Kidney (tissue), 13 donors: ENCODE measurements at regions not wholly inside any gene's neighbourhood (a gene's known extent, or its start where the extent isn't known, plus 50 kb on each side); places are given as distances from the start of the nearest gene placed in this dataset.

Experiments used
- DNase-seq, 5 donors: peaks; one replicate each; pipeline ENCODE4 v3.0.0-alpha.2; 2013 to 2020
- FAIRE-seq: peaks from 2 replicates; lab custom pipeline; 2012; peaks lifted over from hg19 to GRCh38; lab: Jason Lieb, UNC
- H3K27ac ChIP-seq, 2 donors: one replicate each; pipeline ENCODE4 v1.7.0; 2013; ENCODE audit warnings: low read depth in 2 of 2, low read length in 2 of 2, inconsistent platforms in 1 of 2
- H3K27me3 ChIP-seq: one replicate; pipeline ENCODE4 v1.7.1; 2013; ENCODE audit warnings: low read length, inconsistent platforms; ENCODE audit not compliant: control insufficient read depth, insufficient read depth
- H3K36me3 ChIP-seq, 3 donors: one replicate each; pipeline versions ENCODE4 v1.7.0 to v1.7.1; 2013; ENCODE audit warnings: low read length in 3 of 3, control low read depth in 1 of 3, inconsistent platforms in 1 of 3; ENCODE audit not compliant: insufficient read depth in 3 of 3, control insufficient read depth in 2 of 3
- H3K4me1 ChIP-seq, 3 donors: one replicate each; pipeline versions ENCODE4 v1.7.0 to v1.7.1; 2013; ENCODE audit warnings: low read length in 3 of 3, inconsistent platforms in 1 of 3, low read depth in 1 of 3; ENCODE audit not compliant: control insufficient read depth in 2 of 3, insufficient read depth in 2 of 3
- H3K4me3 ChIP-seq, 3 donors: one replicate each; pipeline versions ENCODE4 v1.7.0 to v1.8.1; 2013; ENCODE audit warnings: low read length in 3 of 3, control low read depth in 1 of 3, inconsistent platforms in 1 of 3
- H3K9ac ChIP-seq, 3 donors: one replicate each; pipeline versions ENCODE4 v1.7.0 to v1.7.1; 2013; ENCODE audit warnings: low read length in 3 of 3, control low read depth in 1 of 3, inconsistent platforms in 1 of 3
- H3K9me3 ChIP-seq, 3 donors: one replicate each; pipeline versions ENCODE4 v1.7.0 to v1.7.1; 2013; ENCODE audit warnings: low read length in 3 of 3, control low read depth in 1 of 3, inconsistent platforms in 1 of 3; ENCODE audit not compliant: control insufficient read depth in 2 of 3, insufficient read depth in 1 of 3
- CTCF ChIP-seq: IDR thresholded peaks from 3 replicates; pipeline ENCODE4 v1.5.1; 2012; ENCODE audit warnings: mild to moderate bottlenecking, moderate library complexity, borderline replicate concordance; ENCODE audit not compliant: insufficient read depth; ENCODE audit errors: extremely low read depth
- intact Hi-C: fragments of 100-400 bp; cut with DNase I; formaldehyde crosslinking; loops from one replicate; pipeline ENCODE4 v1.11.1; 2022
- donor health status: control.
- donor health status: control.
- donor health status: control.
- donor health status: control.
- donor health status: control.
- donor health status: DM: yes; HTN: yes; CAD: no.
- donor health status: Normal renal cell carcinoma (clear cell type).

GRCh38 chr6:150767161-150767560 is 98.3 kb upstream of the MTHFD1L start:
- no peak overlapping the region for H3K9ac ChIP-seq
- H3K4me1 ChIP-seq = peaks cover 9 to 19% (median 13%) of the 10 kb centered on the region in 3 donors
- no peak overlapping the region for H3K27ac ChIP-seq
- no peak for FAIRE-seq
- TF ChIP-seq CTCF = no peak
- peak overlapping the region in 1 of 3 donors; percentile 7 for H3K4me3 ChIP-seq
- DNase-seq = no peak
- H3K36me3 ChIP-seq = no peaks in the 10 kb centered on the region
- H3K9me3 ChIP-seq = no peaks in the 10 kb centered on the region
- H3K27me3 ChIP-seq = no peaks in the 10 kb centered on the region
- intact Hi-C loops = no loop called here

GRCh38 chr6:150767571-150768018 is 97.9 kb upstream of the MTHFD1L start:
- no peak for FAIRE-seq
- no peak for TF ChIP-seq CTCF
- Histone ChIP-seq H3K4me3 (peak overlapping the region in 1 of 3 donors; percentile 7), H3K27me3 (no peaks in the 10 kb centered on the region), H3K27ac (no peak overlapping the region), H3K9ac (no peak overlapping the region), H3K9me3 (no peaks in the 10 kb centered on the region), H3K36me3 (no peaks in the 10 kb centered on the region), H3K4me1 (peaks cover 9 to 19% (median 13%) of the 10 kb centered on the region in 3 donors)
- intact Hi-C loops = no loop called here
- peak in 4 of 5 donors; percentile 70 to 92 (median 85) for DNase-seq

GRCh38 chr6:150770637-150771036 is 94.9 kb upstream of the MTHFD1L start:
- DNase-seq = no peak
- no peak for FAIRE-seq

More at GRCh38 chr6:150770637-150771036, 94.9 kb upstream of the MTHFD1L start:
- Histone ChIP-seq H3K9ac (no peak overlapping the region), H3K4me1 (peaks cover 5 to 11% (median 9%) of the 10 kb centered on the region in 3 donors), H3K4me3 (no peak overlapping the region), H3K27ac (no peak overlapping the region), H3K36me3 (no peaks in the 10 kb centered on the region), H3K27me3 (no peaks in the 10 kb centered on the region), H3K9me3 (no peaks in the 10 kb centered on the region)
- TF ChIP-seq CTCF = no peak
- intact Hi-C loops = no loop called here
